GM21381 (cell line): ENCODE measurements at regions not wholly inside any gene's neighbourhood (a gene's known extent, or its start where the extent isn't known, plus 50 kb on each side); places are given as distances from the start of the nearest gene placed in this dataset.
"Not testable (repeated sequence)": the region's sequence is repeated elsewhere in the genome, so short reads cannot be mapped to it uniquely, and the experiment has no call there.

Source experiments
- ATAC-seq: cut with Tn5 transposase; IDR thresholded peaks from one replicate; pipeline ENCODE4 v1.9.1; 2021; ENCODE audit warnings: mild to moderate bottlenecking, moderate library complexity; ENCODE audit not compliant: unreplicated experiment

- ATAC-seq = no peak
Observed at GRCh38 chr2:224650815-224651439, 65.2 kb downstream of the CCDC195 start.

- not testable (repeated sequence) for ATAC-seq
Observed at GRCh38 chr2:224647684-224648083, 62.5 kb upstream of the CUL3 start.

- peak; percentile 68 for ATAC-seq
Observed at GRCh38 chr2:224646242-224646846, 61.2 kb upstream of the CUL3 start.

- peak; percentile 4 for ATAC-seq
Observed at GRCh38 chr2:224645722-224646121, 60.6 kb upstream of the CUL3 start.

GRCh38 chr2:224640679-224641078, 55.5 kb upstream of the CUL3 start:
- ATAC-seq = no peak

- peak; percentile 93 for ATAC-seq
Observed at GRCh38 chr2:224638301-224638823, 53.2 kb upstream of the CUL3 start.
